Rectal smooth muscle tissue (tissue), 1 donor: ENCODE measurements at regions not wholly inside any gene's neighbourhood (a gene's known extent, or its start where the extent isn't known, plus 50 kb on each side); places are given as distances from the start of the nearest gene placed in this dataset.
"Not testable (repeated sequence)": the region's sequence is repeated elsewhere in the genome, so short reads cannot be mapped to it uniquely, and the experiment has no call there.

Experiments
- H3K27ac ChIP-seq: one replicate; pipeline ENCODE4 v1.7.0; 2013; ENCODE audit warnings: low read depth, low read length, inconsistent platforms
- H3K27me3 ChIP-seq: one replicate; pipeline ENCODE4 v1.7.0; 2013; ENCODE audit warnings: low read length; ENCODE audit not compliant: control insufficient read depth, insufficient read depth
- H3K36me3 ChIP-seq: one replicate; pipeline ENCODE4 v1.7.0; 2013; ENCODE audit warnings: low read length; ENCODE audit not compliant: control insufficient read depth, insufficient read depth
- H3K4me1 ChIP-seq: one replicate; pipeline ENCODE4 v1.7.0; 2013; ENCODE audit warnings: low read length; ENCODE audit not compliant: control insufficient read depth, insufficient read depth
- H3K4me3 ChIP-seq: one replicate; pipeline ENCODE4 v1.7.0; 2013; ENCODE audit warnings: low read length
- H3K9ac ChIP-seq: one replicate; pipeline ENCODE4 v1.7.0; 2013; ENCODE audit warnings: low read length

DNA sequence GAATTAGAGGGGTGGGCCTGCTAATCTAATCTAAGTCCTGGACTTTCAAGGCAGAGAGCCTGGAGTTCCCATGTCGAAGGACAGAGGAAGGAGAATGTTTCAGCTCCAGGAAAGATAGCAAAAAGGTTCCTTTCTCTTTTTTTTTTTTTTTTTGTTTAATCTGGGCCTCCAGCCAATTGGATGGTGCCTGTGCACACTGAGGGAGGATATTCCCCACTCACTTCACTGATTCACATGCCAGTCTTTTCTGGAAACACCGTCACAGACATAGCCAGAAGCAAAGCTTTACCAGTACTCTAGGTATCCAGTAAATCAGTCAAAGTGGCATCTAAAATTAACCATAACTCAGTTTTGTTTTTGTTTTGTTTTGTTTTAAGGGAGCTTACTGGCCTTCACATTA, 721.1 kb downstream of the TENT5A start:
- Histone ChIP-seq H3K36me3 (no peaks in the 10 kb centered on the region), H3K9ac (no peak overlapping the region), H3K27ac (no peak overlapping the region), H3K4me1 (no peaks in the 10 kb centered on the region), H3K27me3 (no peaks in the 10 kb centered on the region), H3K4me3 (no peak overlapping the region)

GRCh38 chr6:81026041-81026553, 726.4 kb downstream of the TENT5A start:
- no peak overlapping the region for H3K9ac ChIP-seq
- H3K27me3 ChIP-seq = no peaks in the 10 kb centered on the region
- H3K4me1 ChIP-seq = no peaks in the 10 kb centered on the region
- no peak overlapping the region for H3K4me3 ChIP-seq
- no peak overlapping the region for H3K27ac ChIP-seq
- H3K36me3 ChIP-seq = no peaks in the 10 kb centered on the region

GRCh38 chr6:81023709-81024108, 728.8 kb downstream of the TENT5A start:
- H3K27me3 ChIP-seq = no peaks in the 10 kb centered on the region
- no peak overlapping the region for H3K9ac ChIP-seq
- H3K4me1 ChIP-seq = no peaks in the 10 kb centered on the region
- H3K36me3 ChIP-seq = no peaks in the 10 kb centered on the region
- H3K27ac ChIP-seq = no peak overlapping the region
- H3K4me3 ChIP-seq = no peak overlapping the region

DNA sequence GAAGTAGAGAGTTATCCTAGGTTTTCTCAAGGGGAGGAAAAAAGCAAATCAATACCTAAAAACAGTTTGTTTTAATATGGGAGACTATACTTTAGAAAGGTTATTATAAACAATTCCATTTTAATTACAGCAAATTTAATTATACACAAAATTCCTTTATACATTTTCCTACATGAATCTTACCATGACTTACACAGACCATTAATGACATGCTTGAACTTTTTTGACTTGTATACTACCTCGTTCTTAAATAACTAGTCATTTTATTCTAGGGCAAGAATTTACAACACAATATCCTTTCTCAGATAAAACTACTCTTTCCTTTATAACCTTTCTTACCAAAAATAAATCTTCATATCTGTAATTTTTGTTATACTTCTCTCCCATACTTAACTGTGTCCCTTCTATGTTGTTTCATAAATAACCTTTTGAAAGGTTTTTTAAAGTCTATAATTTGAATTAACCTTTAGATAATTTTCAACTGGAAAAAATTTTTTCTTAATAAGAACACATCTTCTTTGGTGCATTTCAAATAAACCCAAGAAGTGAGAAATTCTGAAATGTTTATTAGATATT, 729.4 kb downstream of the TENT5A start:
- H3K27me3 ChIP-seq = no peaks in the 10 kb centered on the region
- H3K4me3 ChIP-seq = no peak overlapping the region
- H3K4me1 ChIP-seq = no peaks in the 10 kb centered on the region
- H3K36me3 ChIP-seq = no peaks in the 10 kb centered on the region
- H3K9ac ChIP-seq = no peak overlapping the region
- H3K27ac ChIP-seq = no peak overlapping the region

- H3K27me3 ChIP-seq, H3K9ac ChIP-seq, H3K36me3 ChIP-seq, H3K4me3 ChIP-seq, H3K27ac ChIP-seq, H3K4me1 ChIP-seq: not testable (repeated sequence)
Observed at GRCh38 chr6:81017586-81017985, 734.9 kb downstream of the TENT5A start.

DNA sequence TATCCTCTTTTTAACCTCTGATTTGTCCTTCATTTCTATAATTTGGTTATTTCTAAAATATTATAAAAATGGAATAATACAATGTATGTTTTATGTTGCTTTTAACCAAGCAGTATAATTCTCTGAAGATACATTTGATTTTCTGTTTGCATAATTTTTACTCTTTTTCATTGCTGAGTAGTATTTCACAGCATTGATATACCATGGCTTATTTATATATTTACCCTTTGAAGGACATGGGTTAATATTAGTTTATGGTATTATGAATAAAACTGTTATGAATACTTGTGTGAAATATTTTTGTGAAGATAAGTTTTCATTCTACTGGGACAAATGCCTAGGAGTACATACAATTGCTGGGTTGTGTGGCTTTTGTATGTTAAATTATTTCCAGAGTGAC, 748.6 kb downstream of the TENT5A start:
- no peak overlapping the region for H3K9ac ChIP-seq
- H3K27ac ChIP-seq = no peak overlapping the region
- H3K4me1 ChIP-seq = no peaks in the 10 kb centered on the region
- H3K36me3 ChIP-seq = no peaks in the 10 kb centered on the region
- no peak overlapping the region for H3K4me3 ChIP-seq
- no peaks in the 10 kb centered on the region for H3K27me3 ChIP-seq

- no peak overlapping the region for H3K4me3 ChIP-seq
- H3K4me1 ChIP-seq = no peaks in the 10 kb centered on the region
- H3K36me3 ChIP-seq = no peaks in the 10 kb centered on the region
- no peak overlapping the region for H3K27ac ChIP-seq
- no peaks in the 10 kb centered on the region for H3K27me3 ChIP-seq
- no peak overlapping the region for H3K9ac ChIP-seq
Observed at GRCh38 chr6:81003156-81003555, 749.3 kb downstream of the TENT5A start.

- Histone ChIP-seq H3K27ac (no peak overlapping the region), H3K4me1 (no peaks in the 10 kb centered on the region), H3K27me3 (no peaks in the 10 kb centered on the region), H3K4me3 (no peak overlapping the region), H3K36me3 (no peaks in the 10 kb centered on the region), H3K9ac (no peak overlapping the region)
Observed at GRCh38 chr6:81002126-81002525, 750.4 kb downstream of the TENT5A start.

DNA sequence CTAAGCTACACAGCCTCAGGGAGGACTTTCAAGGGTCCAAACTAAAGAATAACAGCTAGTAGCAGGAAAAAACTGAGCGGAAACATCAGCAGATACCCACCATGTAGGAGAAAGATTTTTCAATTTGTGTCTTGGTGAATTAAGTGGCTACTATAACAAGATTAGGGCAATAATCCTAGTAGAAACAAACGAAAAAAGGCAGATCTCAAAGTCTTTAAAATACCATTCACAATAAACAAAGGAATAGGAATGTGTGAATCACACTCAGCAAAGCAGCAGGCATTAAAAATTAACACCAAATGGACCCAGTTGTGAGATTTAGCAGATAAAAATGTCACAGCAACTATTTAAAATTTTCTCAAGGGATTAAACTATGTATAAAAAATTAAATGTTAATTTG, 761.2 kb downstream of the TENT5A start:
- H3K27me3 ChIP-seq = no peaks in the 10 kb centered on the region
- no peak overlapping the region for H3K27ac ChIP-seq
- no peak overlapping the region for H3K9ac ChIP-seq
- H3K4me1 ChIP-seq = no peaks in the 10 kb centered on the region
- no peaks in the 10 kb centered on the region for H3K36me3 ChIP-seq
- H3K4me3 ChIP-seq = no peak overlapping the region

GRCh38 chr6:80988892-80989291, 763.6 kb downstream of the TENT5A start:
- H3K9ac ChIP-seq = no peak overlapping the region
- H3K27ac ChIP-seq = no peak overlapping the region
- no peaks in the 10 kb centered on the region for H3K36me3 ChIP-seq
- H3K27me3 ChIP-seq = no peaks in the 10 kb centered on the region
- no peak overlapping the region for H3K4me3 ChIP-seq
- H3K4me1 ChIP-seq = no peaks in the 10 kb centered on the region

GRCh38 chr6:80988286-80988685, 764.2 kb downstream of the TENT5A start:
- Histone ChIP-seq H3K27ac (no peak overlapping the region), H3K4me1 (no peaks in the 10 kb centered on the region), H3K4me3 (no peak overlapping the region), H3K27me3 (no peaks in the 10 kb centered on the region), H3K9ac (no peak overlapping the region), H3K36me3 (no peaks in the 10 kb centered on the region)

DNA sequence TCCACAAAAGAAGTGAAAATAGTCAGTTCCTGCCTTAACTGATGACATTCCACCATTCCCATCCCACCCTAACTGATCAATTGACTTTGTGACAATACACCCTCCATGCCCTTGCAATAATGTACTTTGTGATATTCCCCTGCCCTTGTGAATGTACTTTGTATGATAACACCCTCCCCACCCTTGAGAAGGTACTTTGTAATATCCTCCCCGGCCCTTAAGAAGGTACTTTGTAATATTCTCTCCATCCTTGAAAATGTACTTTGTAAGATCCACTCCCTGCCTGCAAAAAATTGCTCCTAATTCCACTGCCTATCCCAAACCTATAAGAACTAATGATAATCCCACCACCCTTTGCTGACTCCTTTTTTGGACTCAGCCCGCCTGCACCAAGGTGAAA, 771.3 kb downstream of the TENT5A start:
- not testable (repeated sequence) for H3K4me1 ChIP-seq, H3K4me3 ChIP-seq, H3K9ac ChIP-seq, H3K27ac ChIP-seq, H3K36me3 ChIP-seq, H3K27me3 ChIP-seq

DNA sequence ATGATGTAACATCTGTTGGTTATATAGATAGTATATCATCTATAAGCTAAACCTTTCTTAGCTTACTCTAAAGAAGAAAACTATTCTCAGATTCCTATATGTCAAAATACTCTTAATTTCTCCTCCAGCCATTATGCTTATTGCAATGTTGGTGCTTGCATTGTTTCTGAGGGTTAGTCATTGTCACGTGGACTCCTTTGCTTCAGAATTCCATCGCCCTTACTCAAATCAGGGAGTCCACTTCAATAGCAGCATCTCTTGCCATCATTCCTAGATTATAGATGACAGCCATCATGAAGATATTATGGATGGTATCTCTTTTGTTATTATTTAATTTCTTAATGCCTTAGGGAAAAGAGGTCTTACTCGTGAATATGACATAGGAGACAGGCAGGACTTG, 776.1 kb downstream of the TENT5A start:
- Histone ChIP-seq H3K4me1 (no peaks in the 10 kb centered on the region), H3K27me3 (no peaks in the 10 kb centered on the region), H3K9ac (no peak overlapping the region), H3K4me3 (no peak overlapping the region), H3K36me3 (no peaks in the 10 kb centered on the region), H3K27ac (no peak overlapping the region)
